HepG2 (cell line): ENCODE measurements at regions not wholly inside any gene's neighbourhood (a gene's known extent, or its start where the extent isn't known, plus 50 kb on each side); places are given as distances from the start of the nearest gene placed in this dataset.
A peak's percentile ranks its signal among the peaks of the same experiment; 100 is the strongest.

Source experiments
- ATAC-seq: fragments of 200-7000 bp; cut with Tn5 transposase; 3 replicates; pipeline ENCODE4 v1.9.1; 2020; ENCODE audit warnings: mild to moderate bottlenecking, moderate library complexity
- BruUV-seq: library from RNA; stranded (reverse); fragments of 400-500 nt; replicated peaks from 2 replicates; lab custom pipeline; 2021; lab: Mats Ljungman, UMichigan
- CTCF ChIA-PET: fragments of 300-600 bp; formaldehyde crosslinking; extraction: SDS; loops from one replicate; lab custom pipeline; 2021; ENCODE audit warnings: low total read pairs, inconsistent platforms, low intra/inter-chr PET ratio; lab: Yijun Ruan, JAX
- POLR2A ChIA-PET: fragments of 350-600 bp; sonication (Branson Sonifier 250); formaldehyde crosslinking; loops from one replicate; lab custom pipeline; 2020; ENCODE audit warnings: antibody characterized with exemption, inconsistent platforms; lab: Yijun Ruan, JAX
- DNase-seq: peaks from one replicate; pipeline ENCODE4 v3.0.0-alpha.2; 2015; ENCODE audit warnings: low spot score
- FAIRE-seq: peaks from 3 replicates; lab custom pipeline; 2011; peaks lifted over from hg19 to GRCh38; lab: Jason Lieb, UNC
- H2AFZ ChIP-seq: one replicate; pipeline ENCODE4 v1.6.1; 2011; ENCODE audit warnings: low read length, inconsistent platforms
- H3K27ac ChIP-seq: fragments of 300-600 bp; 3 replicates; pipeline ENCODE4 v1.8.0; 2011; ENCODE audit warnings: mixed run types, mild to moderate bottlenecking, mixed read lengths, low read length, inconsistent platforms; ENCODE audit not compliant: insufficient read depth; ENCODE audit errors: extremely low read length
- H3K27me3 ChIP-seq, 2 experiments: fragments of 200-600 bp in 1 of 2; 2 replicates in 1 of 2; 3 replicates in 1 of 2; pipeline versions ENCODE4 v1.6.0 to v1.8.0; 2011; ENCODE audit warnings: low read length in 2 of 2, mild to moderate bottlenecking in 2 of 2, moderate library complexity in 2 of 2, inconsistent platforms in 1 of 2; ENCODE audit not compliant: insufficient read depth in 2 of 2, control insufficient read depth in 1 of 2
- H3K36me3 ChIP-seq, 2 experiments: fragments of 200-600 bp in 1 of 2; replicated peaks in 1 of 2; 2 replicates in 1 of 2; 3 replicates in 1 of 2; pipeline versions ENCODE4 v1.5.1 to v1.8.0; 2011; ENCODE audit warnings: low read length in 2 of 2, inconsistent platforms in 1 of 2; ENCODE audit not compliant: insufficient read depth in 2 of 2, control insufficient read depth in 1 of 2
- H3K4me1 ChIP-seq: 2 replicates; pipeline ENCODE4 v1.5.1; 2012; ENCODE audit warnings: low read length, inconsistent platforms; ENCODE audit not compliant: insufficient read depth
- H3K4me2 ChIP-seq: 2 replicates; pipeline ENCODE4 v1.6.0; 2011; ENCODE audit warnings: low read depth, low read length, inconsistent platforms
- H3K4me3 ChIP-seq, 3 experiments: fragments of 200-600 bp in 1 of 3; sonication (generic), shearing (Covaris generic) in 1 of 3; replicated peaks in 1 of 3; 2 replicates each; pipeline ENCODE4 v1.5.1; 2011 to 2016; ENCODE audit warnings: low read length in 3 of 3, inconsistent platforms in 2 of 3, low read depth in 2 of 3, mild to moderate bottlenecking in 2 of 3, control low read depth in 1 of 3, mixed read lengths in 1 of 3; ENCODE audit not compliant: insufficient read depth in 1 of 3
- H3K79me2 ChIP-seq: one replicate; pipeline ENCODE4 v1.6.1; 2011; ENCODE audit warnings: low read length, inconsistent platforms; ENCODE audit not compliant: insufficient read depth
- H3K9ac ChIP-seq: 2 replicates; pipeline ENCODE4 v1.6.0; 2011; ENCODE audit warnings: mild to moderate bottlenecking, low read depth, low read length, inconsistent platforms; ENCODE audit not compliant: insufficient read depth
- H3K9me3 ChIP-seq: 2 replicates; pipeline ENCODE4 v1.5.1; 2012; ENCODE audit warnings: mild to moderate bottlenecking, low read length
- H4K20me1 ChIP-seq: 2 replicates; pipeline ENCODE4 v1.6.0; 2011; ENCODE audit warnings: inconsistent platforms, mild to moderate bottlenecking, low read length, moderate library complexity; ENCODE audit not compliant: insufficient read depth
- ETV5 ChIP-seq: IDR thresholded peaks from 2 replicates; pipeline ENCODE4 v1.6.1; 2018; ENCODE audit warnings: missing biosample characterization, missing genetic modification reagents, inconsistent platforms, borderline replicate concordance
- HDAC2 ChIP-seq: sonication (generic); formaldehyde crosslinking; IDR thresholded peaks from 2 replicates; pipeline ENCODE4 v1.4.0; 2020; ENCODE audit warnings: missing genetic modification reagents
- HIVEP1 ChIP-seq: sonication (generic); formaldehyde crosslinking; IDR thresholded peaks from 2 replicates; pipeline ENCODE4 v1.4.0; 2020; ENCODE audit warnings: mild to moderate bottlenecking, missing genetic modification reagents
- HOXA3 ChIP-seq: sonication (generic); formaldehyde crosslinking; IDR thresholded peaks from 2 replicates; pipeline ENCODE4 v1.5.0; 2020; ENCODE audit warnings: missing genetic modification reagents
- MBD4 ChIP-seq: IDR thresholded peaks from 2 replicates; pipeline ENCODE4 v1.6.1; 2012; ENCODE audit warnings: low read length, inconsistent platforms, borderline replicate concordance
- POLR2A ChIP-seq, 2 experiments: IDR thresholded peaks; 2 replicates each; pipeline ENCODE4 v1.6.1; 2011; ENCODE audit warnings: low read depth in 2 of 2, low read length in 2 of 2, mild to moderate bottlenecking in 1 of 2, moderate library complexity in 1 of 2; ENCODE audit not compliant: insufficient read depth in 1 of 2
- SPEN ChIP-seq: sonication (generic); formaldehyde crosslinking; IDR thresholded peaks from 2 replicates; pipeline ENCODE4 v1.5.1; 2020; ENCODE audit warnings: low read depth, mild to moderate bottlenecking, missing genetic modification reagents
- TEAD2 ChIP-seq: sonication (generic); formaldehyde crosslinking; IDR thresholded peaks from 2 replicates; pipeline ENCODE4 v1.9.0; 2021; ENCODE audit warnings: missing genetic modification reagents
- ZC3H4 ChIP-seq: sonication (generic); formaldehyde crosslinking; IDR thresholded peaks from 2 replicates; pipeline ENCODE4 v1.4.0; 2020; ENCODE audit warnings: missing genetic modification reagents, borderline replicate concordance
- ZFY ChIP-seq: sonication (generic); formaldehyde crosslinking; IDR thresholded peaks from 2 replicates; pipeline ENCODE4 v1.4.0; 2020; ENCODE audit warnings: missing genetic modification reagents
- ZNF235 ChIP-seq: sonication (generic); formaldehyde crosslinking; IDR thresholded peaks from 2 replicates; pipeline ENCODE4 v1.8.1; 2023; ENCODE audit warnings: mild to moderate bottlenecking, missing genetic modification reagents, borderline replicate concordance
- ZNF256 ChIP-seq: sonication (generic); formaldehyde crosslinking; conservative IDR thresholded peaks from 2 replicates; pipeline ENCODE4 v1.4.0; 2020; ENCODE audit warnings: missing genetic modification reagents
- ZNF343 ChIP-seq: sonication (generic); formaldehyde crosslinking; IDR thresholded peaks from 2 replicates; pipeline ENCODE4 v1.4.0; 2020; ENCODE audit warnings: mild to moderate bottlenecking, missing genetic modification reagents
- ZNF557 ChIP-seq: sonication (generic); formaldehyde crosslinking; IDR thresholded peaks from 2 replicates; pipeline ENCODE4 v1.4.0; 2020; ENCODE audit warnings: missing genetic modification reagents
- ZNF605 ChIP-seq: sonication (generic); formaldehyde crosslinking; IDR thresholded peaks from 2 replicates; pipeline ENCODE4 v1.8.0; 2022; ENCODE audit warnings: mild to moderate bottlenecking, missing genetic modification reagents
- ZNF776 ChIP-seq: sonication (generic); formaldehyde crosslinking; IDR thresholded peaks from 2 replicates; pipeline ENCODE4 v1.4.0; 2020; ENCODE audit warnings: mild to moderate bottlenecking, missing genetic modification reagents
- ZNF792 ChIP-seq: IDR thresholded peaks from 2 replicates; pipeline ENCODE4 v1.6.1; 2016
- WGBS: methylation state at CpG from one replicate; pipeline ENCODE4 v1.1.6; 2017; ENCODE audit warnings: low lambda C conversion rate; 5-methylcytosine and 5-hydroxymethylcytosine counted together
- in situ Hi-C: cut with HindIII; loops from 2 replicates; pipeline ENCODE4 v1.10.0; 2017; ENCODE audit warnings: low pct_unique_long_range_greater_than_20kb; ENCODE audit not compliant: extremely low pct_ligation_motif_present
- intact Hi-C: fragments of 100-400 bp; cut with micrococcal nuclease; formaldehyde crosslinking; loops from one replicate; pipeline ENCODE4 v1.10.0; 2022; ENCODE audit not compliant: unreplicated experiment
- TF ChIP-seq, protein P1 (sequence below): sonication (generic); formaldehyde crosslinking; IDR thresholded peaks from 2 replicates; pipeline ENCODE4 v1.5.1; 2020; ENCODE audit warnings: missing genetic modification reagents, mild to moderate bottlenecking, borderline replicate concordance
- TF ChIP-seq, protein P2 (sequence below): sonication (generic); formaldehyde crosslinking; IDR thresholded peaks from 2 replicates; pipeline ENCODE4 v1.5.0; 2020; ENCODE audit warnings: mild to moderate bottlenecking, low read depth, missing genetic modification reagents, borderline replicate concordance
- TF ChIP-seq, protein P3 (sequence below): sonication (generic); formaldehyde crosslinking; IDR thresholded peaks from 2 replicates; pipeline ENCODE4 v1.4.0; 2020; ENCODE audit warnings: missing genetic modification reagents, mild to moderate bottlenecking, borderline replicate concordance
- TF ChIP-seq, protein P4 (sequence below): sonication (generic); formaldehyde crosslinking; conservative IDR thresholded peaks from 2 replicates; pipeline ENCODE4 v1.4.0; 2020; ENCODE audit warnings: missing genetic modification reagents
- TF ChIP-seq, protein P5 (sequence below): sonication (generic); formaldehyde crosslinking; IDR thresholded peaks from 2 replicates; pipeline ENCODE4 v1.4.0; 2020; ENCODE audit warnings: mild to moderate bottlenecking, missing genetic modification reagents

DNA sequence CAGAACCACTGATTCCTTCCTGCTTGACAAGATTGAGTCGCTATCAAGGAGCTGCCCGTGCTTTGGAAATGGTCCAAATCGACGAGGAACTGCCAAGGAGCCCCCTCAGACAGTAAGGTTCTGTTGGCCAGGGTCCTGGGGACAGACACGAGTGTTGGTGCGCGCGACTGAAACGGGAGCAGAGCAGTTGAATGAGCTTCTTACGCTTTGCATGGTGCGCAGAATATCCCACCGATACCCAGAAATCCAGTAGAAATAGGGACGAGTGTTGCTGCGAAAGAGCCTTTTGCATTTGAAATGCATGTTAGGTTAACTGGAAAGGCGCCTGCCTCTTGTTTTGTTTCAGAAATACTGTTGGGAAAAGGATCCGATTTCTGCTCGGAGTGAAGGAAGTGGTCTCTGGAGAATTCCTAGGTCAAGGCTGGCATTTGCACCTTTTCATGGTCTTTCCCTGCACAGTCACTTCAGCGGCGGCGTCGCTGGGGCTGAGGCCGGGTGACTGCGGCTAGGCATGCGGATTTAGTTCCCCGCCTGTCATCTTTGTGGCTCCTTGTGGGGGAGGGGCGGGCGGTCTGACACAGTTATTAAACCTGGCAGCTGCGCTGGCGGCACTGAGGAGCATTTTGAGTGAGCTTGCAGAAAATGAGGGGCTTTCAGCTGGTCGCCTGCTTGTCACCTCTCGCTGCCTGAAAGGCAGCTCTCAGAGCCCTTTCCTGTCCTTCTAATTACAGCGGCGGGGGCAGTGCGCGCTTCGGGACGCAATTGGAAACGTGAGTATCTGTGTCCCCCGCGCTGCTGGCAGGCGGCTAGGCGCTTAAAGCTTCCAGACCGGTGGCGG is 51.5 kb upstream of the TRIM2 start:
- Histone ChIP-seq H4K20me1 (no peaks in the 10 kb centered on the region), H3K4me3 (peak overlapping the region; percentile 31 to 67 (median 50); a peak in 4 of 6 replicates), H3K27me3 (peaks cover 6 to 48% of the 10 kb centered on the region in 2 experiments), H3K27ac (no peak overlapping the region), H2AFZ (no peak overlapping the region), H3K4me2 (peak overlapping the region; percentile 83), H3K4me1 (peaks cover 18% of the 10 kb centered on the region), H3K9me3 (no peaks in the 10 kb centered on the region), H3K79me2 (no peaks in the 10 kb centered on the region), H3K36me3 (no peaks in the 10 kb centered on the region), H3K9ac (no peak overlapping the region)
- POLR2A ChIA-PET, result no interaction called here
- ATAC-seq (peak; percentile 63), FAIRE-seq (no peak), DNase-seq (no peak)
- in situ Hi-C loops (loop anchor here (10.0 kb wide), 1 partner anchor 422 kb away; no protein-coding TSS in a partner anchor), intact Hi-C loops (no loop called here)
- CTCF ChIA-PET, result no interaction called here
- WGBS, result 20% methylated on average over 27 of the region's 44 CpGs
- no TSS peak for BruUV-seq
- no peak for TF ChIP-seq TEAD2 (CRISPR knock-in tag)
- 0 out of 2 replicates have a peak, but pooled peaks have one; percentile 56 for TF ChIP-seq ZNF776 (CRISPR knock-in tag)
- no peak for TF ChIP-seq ZNF792
- TF ChIP-seq, protein P1, sequence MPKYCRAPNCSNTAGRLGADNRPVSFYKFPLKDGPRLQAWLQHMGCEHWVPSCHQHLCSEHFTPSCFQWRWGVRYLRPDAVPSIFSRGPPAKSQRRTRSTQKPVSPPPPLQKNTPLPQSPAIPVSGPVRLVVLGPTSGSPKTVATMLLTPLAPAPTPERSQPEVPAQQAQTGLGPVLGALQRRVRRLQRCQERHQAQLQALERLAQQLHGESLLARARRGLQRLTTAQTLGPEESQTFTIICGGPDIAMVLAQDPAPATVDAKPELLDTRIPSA (CRISPR knock-in tag), result no peak
- TF ChIP-seq, protein P2, sequence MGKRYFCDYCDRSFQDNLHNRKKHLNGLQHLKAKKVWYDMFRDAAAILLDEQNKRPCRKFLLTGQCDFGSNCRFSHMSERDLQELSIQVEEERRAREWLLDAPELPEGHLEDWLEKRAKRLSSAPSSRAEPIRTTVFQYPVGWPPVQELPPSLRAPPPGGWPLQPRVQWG (CRISPR knock-in tag), result no peak
- 0 out of 2 replicates have a peak, but pooled peaks have one; percentile 24 for TF ChIP-seq HIVEP1 (CRISPR knock-in tag)
- TF ChIP-seq ZNF256, result no peak
- TF ChIP-seq ZNF557 (CRISPR knock-in tag), result no peak
- TF ChIP-seq, protein P3, sequence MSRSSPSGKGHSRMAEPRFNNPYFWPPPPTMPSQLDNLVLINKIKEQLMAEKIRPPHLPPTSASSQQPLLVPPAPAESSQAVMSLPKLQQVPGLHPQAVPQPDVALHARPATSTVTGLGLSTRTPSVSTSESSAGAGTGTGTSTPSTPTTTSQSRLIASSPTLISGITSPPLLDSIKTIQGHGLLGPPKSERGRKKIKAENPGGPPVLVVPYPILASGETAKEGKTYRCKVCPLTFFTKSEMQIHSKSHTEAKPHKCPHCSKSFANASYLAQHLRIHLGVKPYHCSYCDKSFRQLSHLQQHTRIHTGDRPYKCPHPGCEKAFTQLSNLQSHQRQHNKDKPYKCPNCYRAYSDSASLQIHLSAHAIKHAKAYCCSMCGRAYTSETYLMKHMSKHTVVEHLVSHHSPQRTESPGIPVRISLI (CRISPR knock-in tag), result no peak
- TF ChIP-seq MBD4, result no peak
- TF ChIP-seq ZNF343 (CRISPR knock-in tag), result no peak
- 0 out of 2 replicates have a peak, but pooled peaks have one; percentile 1 for TF ChIP-seq HOXA3 (CRISPR knock-in tag)
- no peak for TF ChIP-seq ZC3H4
- TF ChIP-seq HDAC2 (CRISPR knock-in tag), result 0 out of 2 replicates have a peak, but pooled peaks have one; percentile 11
- TF ChIP-seq, protein P4, sequence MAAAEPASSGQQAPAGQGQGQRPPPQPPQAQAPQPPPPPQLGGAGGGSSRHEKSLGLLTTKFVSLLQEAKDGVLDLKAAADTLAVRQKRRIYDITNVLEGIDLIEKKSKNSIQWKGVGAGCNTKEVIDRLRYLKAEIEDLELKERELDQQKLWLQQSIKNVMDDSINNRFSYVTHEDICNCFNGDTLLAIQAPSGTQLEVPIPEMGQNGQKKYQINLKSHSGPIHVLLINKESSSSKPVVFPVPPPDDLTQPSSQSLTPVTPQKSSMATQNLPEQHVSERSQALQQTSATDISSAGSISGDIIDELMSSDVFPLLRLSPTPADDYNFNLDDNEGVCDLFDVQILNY, result no peak
- TF ChIP-seq ZNF235 (CRISPR knock-in tag), result 0 out of 2 replicates have a peak, but pooled peaks have one; percentile 42
- TF ChIP-seq SPEN (CRISPR knock-in tag), result no peak
- TF ChIP-seq POLR2A (IDR thresholded peaks at IDR 0.05; ENCODE audit: insufficient read depth in 1 of 2, low read depth in 2 of 2, low read length in 2 of 2), result no peak
- TF ChIP-seq, protein P5, sequence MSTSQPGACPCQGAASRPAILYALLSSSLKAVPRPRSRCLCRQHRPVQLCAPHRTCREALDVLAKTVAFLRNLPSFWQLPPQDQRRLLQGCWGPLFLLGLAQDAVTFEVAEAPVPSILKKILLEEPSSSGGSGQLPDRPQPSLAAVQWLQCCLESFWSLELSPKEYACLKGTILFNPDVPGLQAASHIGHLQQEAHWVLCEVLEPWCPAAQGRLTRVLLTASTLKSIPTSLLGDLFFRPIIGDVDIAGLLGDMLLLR, result 0 out of 2 replicates have a peak, but pooled peaks have one; percentile 34
- 0 out of 2 replicates have a peak, but pooled peaks have one; percentile 26 for TF ChIP-seq ZNF605 (CRISPR knock-in tag)
- no peak for TF ChIP-seq ETV5
- TF ChIP-seq ZFY (CRISPR knock-in tag), result no peak
